AG04449 (cell line): ENCODE measurements at regions not wholly inside any gene's neighbourhood (a gene's known extent, or its start where the extent isn't known, plus 50 kb on each side); places are given as distances from the start of the nearest gene placed in this dataset.

Experiments used
- CTCF ChIA-PET: fragments of 350-600 bp; formaldehyde crosslinking; extraction: SDS; loops from one replicate; lab custom pipeline; 2021; ENCODE audit warnings: antibody characterized with exemption; lab: Yijun Ruan, JAX
- POLR2A ChIA-PET: fragments of 400-600, 350-600 bp; formaldehyde crosslinking; extraction: SDS; loops from one replicate; lab custom pipeline; 2020; ENCODE audit warnings: antibody characterized with exemption, inconsistent platforms; lab: Yijun Ruan, JAX
- DNase-seq: peaks from one replicate; pipeline ENCODE4 v3.0.0-alpha.2; 2010; ENCODE audit warnings: low read depth, low spot score
- H3K4me3 ChIP-seq: 2 replicates; pipeline ENCODE4 v1.5.1; 2011; ENCODE audit warnings: low read depth, mild to moderate bottlenecking, control low read depth, low read length
- TF ChIP-seq, protein P1 (sequence below): IDR thresholded peaks from one replicate; pipeline ENCODE4 v1.5.1; 2011; ENCODE audit warnings: mild to moderate bottlenecking, moderate library complexity, low read length, control low read depth, inconsistent platforms; ENCODE audit not compliant: insufficient read depth; ENCODE audit errors: missing control alignments

- no peak overlapping the region for H3K4me3 ChIP-seq
- POLR2A ChIA-PET = no interaction called here
- CTCF ChIA-PET = no interaction called here
- DNase-seq = no peak
- TF ChIP-seq, protein P1, sequence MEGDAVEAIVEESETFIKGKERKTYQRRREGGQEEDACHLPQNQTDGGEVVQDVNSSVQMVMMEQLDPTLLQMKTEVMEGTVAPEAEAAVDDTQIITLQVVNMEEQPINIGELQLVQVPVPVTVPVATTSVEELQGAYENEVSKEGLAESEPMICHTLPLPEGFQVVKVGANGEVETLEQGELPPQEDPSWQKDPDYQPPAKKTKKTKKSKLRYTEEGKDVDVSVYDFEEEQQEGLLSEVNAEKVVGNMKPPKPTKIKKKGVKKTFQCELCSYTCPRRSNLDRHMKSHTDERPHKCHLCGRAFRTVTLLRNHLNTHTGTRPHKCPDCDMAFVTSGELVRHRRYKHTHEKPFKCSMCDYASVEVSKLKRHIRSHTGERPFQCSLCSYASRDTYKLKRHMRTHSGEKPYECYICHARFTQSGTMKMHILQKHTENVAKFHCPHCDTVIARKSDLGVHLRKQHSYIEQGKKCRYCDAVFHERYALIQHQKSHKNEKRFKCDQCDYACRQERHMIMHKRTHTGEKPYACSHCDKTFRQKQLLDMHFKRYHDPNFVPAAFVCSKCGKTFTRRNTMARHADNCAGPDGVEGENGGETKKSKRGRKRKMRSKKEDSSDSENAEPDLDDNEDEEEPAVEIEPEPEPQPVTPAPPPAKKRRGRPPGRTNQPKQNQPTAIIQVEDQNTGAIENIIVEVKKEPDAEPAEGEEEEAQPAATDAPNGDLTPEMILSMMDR = no peak
Measured at GRCh38 chr2:146444987-146445386, 1399.8 kb upstream of the ACVR2A start.

DNA sequence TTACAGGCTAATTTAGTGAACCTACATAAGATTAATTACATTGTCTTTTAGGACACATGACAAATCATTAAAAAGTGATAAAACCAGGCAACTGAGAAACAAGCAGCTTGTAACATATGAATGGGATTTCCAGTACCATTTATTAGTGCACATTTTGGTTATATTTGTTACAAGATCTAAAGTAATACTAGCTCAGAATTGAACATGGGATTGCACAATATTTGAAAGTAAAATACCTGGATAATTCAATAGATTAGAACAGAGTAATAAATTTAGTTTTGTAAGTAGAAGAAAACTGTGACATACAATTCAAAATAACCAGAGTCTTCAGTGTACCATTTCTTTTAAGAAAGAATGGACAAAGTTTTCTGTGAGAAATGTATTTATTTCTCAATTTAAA, 1400.7 kb upstream of the ACVR2A start:
- ChIA-PET POLR2A (no interaction called here), CTCF (no interaction called here)
- TF ChIP-seq, protein P1 = no peak
- H3K4me3 ChIP-seq = no peak overlapping the region
- no peak for DNase-seq

GRCh38 chr2:146438246-146438645, 1406.6 kb upstream of the ACVR2A start:
- ChIA-PET CTCF (no interaction called here), POLR2A (no interaction called here)

GRCh38 chr2:146437712-146438111, 1407.1 kb upstream of the ACVR2A start:
- TF ChIP-seq, protein P1 = no peak
- ChIA-PET CTCF (no interaction called here), POLR2A (no interaction called here)
- no peak overlapping the region for H3K4me3 ChIP-seq
- DNase-seq = no peak

More at GRCh38 chr2:146438246-146438645, 1406.6 kb upstream of the ACVR2A start:
- TF ChIP-seq, protein P1 = no peak
- no peak overlapping the region for H3K4me3 ChIP-seq
- no peak for DNase-seq

- TF ChIP-seq, protein P1 = no peak
- POLR2A ChIA-PET = no interaction called here
- H3K4me3 ChIP-seq = no peak overlapping the region
- no peak for DNase-seq
- CTCF ChIA-PET = no interaction called here
Measured at GRCh38 chr2:146433116-146433875, 1411.5 kb upstream of the ACVR2A start.

DNA sequence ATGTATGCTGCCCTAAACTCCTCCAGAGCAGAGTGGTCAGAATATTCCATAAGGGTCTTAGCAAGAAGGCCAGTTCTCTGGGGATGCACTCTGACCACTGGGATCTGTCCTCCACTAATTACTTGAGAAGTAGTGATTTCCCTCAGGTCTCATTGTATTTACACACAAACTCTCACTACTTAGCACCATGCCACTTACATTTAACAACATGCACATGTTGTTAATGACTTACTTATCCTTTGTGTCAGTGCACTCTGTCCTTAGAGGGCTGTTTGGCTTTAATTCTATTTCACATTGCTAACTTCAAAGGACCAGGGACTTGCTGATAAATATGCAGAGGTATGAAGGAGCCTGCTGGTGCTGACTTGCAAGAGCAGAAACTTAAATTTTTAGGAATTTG, 1415.5 kb upstream of the ACVR2A start:
- no peak for DNase-seq
- TF ChIP-seq, protein P1 = no peak
- no peak overlapping the region for H3K4me3 ChIP-seq
- CTCF ChIA-PET = no interaction called here
- POLR2A ChIA-PET = no interaction called here
